ENCODE measurements at regions not wholly inside any gene's neighbourhood (a gene's known extent, or its start where the extent isn't known, plus 50 kb on each side); places are given as distances from the start of the nearest gene placed in this dataset.

DNA sequence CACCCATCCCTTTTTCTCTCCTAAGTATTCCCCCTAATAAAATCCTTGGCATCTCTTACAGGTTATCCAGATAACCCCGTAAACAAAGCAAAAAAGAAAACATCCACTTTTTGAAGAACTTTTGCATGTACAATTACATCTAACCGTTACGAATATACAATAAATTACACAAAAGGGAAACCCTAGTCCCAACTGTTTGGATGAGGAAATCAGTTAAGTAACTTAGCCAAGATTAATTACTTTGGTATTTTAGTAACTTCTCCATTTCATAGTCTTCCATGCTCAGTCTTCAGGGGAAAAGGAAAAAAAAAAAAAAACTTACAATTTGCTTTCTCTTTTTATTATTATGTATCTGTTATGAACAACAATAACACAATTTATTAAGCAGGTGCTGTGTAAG is 212.9 kb downstream of the ACTL7B start:
- no peak for DNase-seq

DNA sequence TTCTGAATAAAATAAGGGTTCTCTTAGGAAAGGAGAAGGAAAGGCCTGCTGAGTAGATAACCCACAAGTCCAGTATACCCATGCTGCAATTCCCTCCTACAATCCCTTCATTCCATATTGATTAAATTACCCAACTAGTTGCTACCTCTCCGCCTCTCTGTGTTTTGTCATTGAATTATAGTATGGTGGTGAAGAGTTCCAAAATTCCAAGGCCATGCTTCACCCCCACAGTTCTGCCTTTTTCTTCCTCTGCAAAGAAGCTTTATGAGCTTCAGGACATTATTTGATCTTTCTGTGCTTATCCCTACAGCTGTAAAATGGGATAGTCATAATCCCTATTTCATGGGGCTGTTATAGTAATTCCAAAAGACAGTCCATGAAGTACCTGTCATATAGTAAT is 215.6 kb downstream of the ACTL7B start:
- DNase-seq = no peak

DNA sequence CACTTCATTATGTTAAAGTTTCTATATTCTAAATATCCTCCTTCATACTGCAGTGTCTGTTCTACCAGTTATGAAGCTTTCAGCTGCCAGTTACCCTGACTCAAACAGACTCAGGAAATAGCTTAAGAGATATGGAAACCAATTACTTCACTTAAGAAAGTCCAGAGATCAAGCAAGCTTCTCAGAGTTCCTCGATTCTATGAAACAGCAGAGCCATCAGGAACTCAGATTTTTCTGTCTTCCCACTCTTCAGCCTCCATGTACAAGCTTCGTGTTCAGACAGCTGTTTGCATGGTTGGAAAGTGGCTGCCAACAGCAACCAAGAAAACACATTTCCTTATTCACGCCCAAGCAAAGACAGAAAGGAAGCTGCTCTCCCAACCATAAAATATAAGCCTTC is 216.1 kb downstream of the ACTL7B start:
- DNase-seq = no peak

DNA sequence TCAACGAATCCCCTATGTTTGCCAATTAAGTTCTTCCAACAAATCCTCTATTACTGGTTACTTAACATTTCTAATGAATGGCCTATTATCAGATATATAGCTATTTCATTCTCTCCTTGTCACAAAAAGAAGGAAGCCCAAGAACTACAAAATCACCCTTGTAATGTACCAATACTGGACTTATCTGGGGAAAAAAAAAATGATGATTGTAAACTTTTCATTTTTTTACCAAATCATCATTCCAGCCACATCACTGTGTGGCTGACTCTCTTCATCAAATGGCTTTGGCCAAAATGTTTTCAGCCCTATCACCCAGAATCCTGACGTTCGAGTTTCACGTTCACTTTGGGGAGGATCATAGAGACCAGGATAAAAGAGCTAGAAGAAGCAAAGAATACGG is 216.7 kb downstream of the ACTL7B start:
- DNase-seq = no peak

DNA sequence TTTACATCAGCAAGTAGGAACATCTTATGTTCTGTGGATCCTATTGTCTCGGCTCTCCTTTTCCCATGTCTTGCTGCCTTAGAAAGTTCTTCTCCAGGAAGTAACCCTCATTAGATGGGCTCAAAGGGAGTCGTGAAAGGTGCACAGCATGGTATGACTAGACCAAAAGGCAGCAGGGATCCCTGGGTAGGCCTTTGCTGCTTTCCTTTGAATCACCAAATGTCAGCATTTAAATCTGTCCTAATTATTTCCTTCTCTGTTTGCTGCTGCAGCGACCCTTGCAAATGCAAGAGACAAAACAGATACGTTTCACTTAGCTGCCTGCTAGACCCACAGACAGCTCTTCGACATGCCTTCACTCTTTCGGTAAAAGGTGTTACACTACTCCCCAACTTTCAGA is 218.4 kb downstream of the ACTL7B start:
- no peak for DNase-seq

DNA sequence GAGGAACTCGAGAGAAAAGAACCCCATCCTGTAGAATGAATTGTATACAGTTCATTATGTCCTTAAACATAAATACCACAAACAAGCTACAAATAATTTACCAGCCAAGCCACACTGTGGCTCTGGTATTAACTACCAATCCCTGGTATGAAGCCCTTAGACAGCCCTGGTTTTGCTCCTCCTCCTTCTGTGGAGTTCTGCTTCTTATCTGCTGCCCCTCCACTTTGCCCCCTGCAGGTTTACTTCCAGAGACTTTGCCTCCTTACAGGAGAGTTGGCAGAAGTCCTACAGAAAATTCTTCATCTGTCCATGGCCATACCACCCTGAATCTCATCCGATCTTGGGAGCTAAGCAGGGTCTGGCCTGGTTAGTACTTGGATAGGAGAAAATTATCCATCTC is 219.8 kb downstream of the ACTL7B start:
- no peak for DNase-seq

DNA sequence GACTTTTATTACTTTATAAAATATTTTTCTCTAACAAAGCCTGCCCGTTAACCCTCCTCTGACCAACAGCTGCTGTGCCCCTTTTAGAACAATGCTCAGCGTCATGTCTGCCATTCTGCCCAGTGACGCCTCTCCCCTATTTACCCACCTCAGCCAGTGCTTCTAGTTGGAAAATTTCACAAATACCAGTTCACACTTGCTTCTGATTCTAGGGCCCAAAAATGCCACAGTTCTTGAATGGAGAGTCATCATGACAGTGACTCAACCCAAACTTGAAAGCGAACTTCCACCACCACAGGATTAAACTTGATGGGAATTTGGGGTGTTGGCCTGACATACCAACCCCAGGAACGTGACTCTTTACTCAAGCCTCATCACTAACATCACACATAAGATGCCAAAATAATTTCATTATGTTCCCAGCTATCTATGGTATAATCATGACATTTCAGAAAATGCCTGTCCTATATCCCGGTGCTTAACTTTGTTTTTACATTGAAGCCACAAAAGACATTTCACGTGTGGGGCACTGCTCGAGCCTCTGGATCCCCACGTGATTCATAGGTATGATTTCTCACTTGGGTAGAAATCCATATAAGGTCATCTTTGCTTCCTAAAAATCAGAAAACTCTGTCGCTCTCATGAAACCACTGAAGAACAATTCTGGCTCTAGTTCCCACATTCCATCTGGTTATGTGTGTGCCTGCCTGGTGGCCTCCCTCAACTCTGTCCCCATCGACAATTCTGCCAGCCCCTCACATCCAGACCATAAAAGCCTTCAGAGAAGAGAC is 220.9 kb downstream of the ACTL7B start:
- no peak for DNase-seq

DNA sequence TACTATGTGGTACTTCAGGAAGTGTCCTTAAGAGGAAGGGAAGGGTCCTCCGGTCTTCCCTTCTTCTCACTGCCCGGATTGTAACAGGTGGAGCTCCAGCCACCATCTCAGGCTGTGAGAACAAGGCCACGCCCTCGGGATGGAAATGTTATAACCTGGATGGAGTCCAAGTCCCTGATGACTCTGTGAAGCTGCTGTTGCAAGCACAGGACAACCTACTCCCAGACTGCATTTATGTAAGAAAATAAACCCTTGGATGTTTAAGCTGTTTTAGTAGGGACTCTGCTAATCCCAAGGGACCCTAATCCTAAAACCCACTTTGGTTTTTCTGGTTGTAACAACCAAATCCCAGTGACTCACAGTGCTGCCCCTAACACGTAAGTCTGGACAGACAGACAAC is 221.6 kb downstream of the ACTL7B start:
- no peak for DNase-seq

DNA sequence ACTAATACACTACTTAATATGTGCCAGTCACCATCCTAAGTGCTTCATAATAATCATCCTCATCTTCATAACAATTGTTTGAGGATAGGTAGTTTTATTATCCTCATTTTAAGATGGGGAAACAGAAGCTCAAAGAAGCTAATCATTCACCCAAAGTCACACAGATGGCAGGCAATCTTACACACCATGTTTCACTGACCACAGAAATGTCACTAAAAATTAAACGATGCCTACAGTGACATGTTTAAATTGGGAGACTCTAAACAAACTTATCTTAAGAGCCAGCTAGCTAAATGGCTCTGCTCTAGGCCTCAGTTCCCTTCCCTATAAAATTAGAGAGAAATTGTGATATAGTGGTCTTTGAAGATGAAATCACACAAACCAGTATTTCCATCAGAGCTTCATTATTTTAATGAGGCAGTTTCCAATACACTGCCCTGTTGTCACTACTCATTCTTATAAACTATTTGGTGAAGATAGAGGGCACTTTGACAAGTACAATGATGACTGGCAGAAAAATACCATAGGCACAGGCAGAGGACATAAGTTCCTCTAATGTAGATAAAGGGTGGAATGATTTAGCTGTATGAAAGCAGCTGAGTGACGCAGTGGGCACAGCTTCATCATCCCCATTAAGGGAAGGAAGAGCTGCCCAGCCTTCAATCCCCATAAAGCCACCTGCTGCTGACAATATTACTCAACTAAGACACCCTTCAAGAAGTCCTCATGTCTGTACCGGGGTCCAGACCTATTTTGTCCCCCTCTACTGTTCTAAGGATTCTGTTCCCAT is 224.1 kb downstream of the ACTL7B start:
- no peak for DNase-seq

DNA sequence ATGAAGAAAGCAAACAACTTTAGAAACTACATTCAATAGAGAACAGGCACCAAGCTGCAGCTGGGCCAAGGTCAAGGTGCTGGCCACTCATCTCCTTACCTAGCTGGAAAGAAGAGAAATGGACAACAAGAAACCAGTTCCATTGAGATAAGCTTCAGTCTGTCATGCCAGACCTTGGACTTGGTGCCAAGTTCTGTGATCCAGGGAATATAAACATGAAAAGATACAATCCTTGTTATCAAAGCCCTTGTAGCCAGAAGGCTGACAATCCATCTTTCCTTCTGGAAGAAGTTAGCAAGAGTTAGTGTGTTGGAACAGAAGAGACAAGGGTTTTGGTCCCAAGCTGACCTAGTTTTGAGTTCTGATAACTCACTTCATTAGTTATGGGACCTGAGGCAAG is 227.5 kb downstream of the ACTL7B start:
- DNase-seq = no peak

DNA sequence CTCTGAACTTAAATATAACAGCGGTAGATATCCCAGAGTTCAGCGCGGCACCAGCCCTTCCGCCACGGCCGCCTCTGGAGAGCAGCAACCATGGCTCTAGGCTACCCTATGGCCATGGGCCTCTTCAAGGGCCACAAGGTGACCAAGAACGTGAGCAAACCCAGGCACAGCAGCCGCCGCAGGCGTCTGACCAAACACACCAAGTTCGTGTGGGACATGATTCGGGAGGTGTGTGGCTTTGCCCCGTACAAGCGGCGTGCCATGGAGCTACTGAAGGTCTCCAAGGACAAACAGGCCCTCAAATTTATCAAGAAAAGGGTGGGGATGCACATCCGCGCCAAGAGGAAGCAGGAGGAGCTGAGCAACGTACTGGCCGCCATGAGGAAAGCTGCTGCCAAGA is 229.0 kb downstream of the ACTL7B start:
- DNase-seq = no peak

DNA sequence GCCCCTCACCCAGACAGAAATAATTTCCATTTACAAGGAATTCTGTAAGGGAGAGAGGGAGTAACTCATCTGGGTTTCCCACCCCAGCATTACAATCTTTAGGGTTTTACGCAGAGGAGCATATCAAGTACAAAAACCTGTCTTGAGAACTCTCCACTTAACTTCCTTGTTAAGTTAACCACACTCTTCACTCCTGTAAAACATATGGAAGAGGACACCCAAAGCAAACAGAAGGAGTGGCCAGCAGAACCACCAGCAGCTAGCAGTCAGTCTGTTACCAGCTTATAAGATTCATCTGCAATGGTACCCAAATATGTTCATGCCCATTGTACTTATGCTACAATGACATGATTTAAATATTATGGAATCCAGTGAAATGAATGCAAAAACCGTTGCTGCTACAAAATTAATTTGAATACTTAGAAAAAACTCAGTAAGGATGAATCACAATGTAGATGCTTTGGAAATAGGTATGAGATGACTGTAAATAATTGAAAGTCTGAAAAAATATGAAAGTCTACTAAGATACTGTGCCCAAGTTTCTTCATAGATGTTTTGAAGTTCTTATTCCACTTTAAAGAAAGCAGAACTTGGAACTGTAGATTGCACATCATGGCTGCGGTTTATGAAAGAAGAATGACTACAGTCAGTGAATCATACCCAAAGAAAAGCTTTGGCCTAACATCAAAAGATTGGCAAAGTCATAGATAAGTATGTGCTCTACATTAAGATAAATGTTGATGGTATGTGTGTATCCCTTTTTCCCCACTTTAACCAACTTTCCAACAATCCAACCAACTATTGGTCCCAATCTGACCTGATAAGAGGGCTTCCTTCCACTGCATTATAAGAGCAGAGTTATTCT is 233.6 kb downstream of the ACTL7B start:
- no peak for DNase-seq

DNA sequence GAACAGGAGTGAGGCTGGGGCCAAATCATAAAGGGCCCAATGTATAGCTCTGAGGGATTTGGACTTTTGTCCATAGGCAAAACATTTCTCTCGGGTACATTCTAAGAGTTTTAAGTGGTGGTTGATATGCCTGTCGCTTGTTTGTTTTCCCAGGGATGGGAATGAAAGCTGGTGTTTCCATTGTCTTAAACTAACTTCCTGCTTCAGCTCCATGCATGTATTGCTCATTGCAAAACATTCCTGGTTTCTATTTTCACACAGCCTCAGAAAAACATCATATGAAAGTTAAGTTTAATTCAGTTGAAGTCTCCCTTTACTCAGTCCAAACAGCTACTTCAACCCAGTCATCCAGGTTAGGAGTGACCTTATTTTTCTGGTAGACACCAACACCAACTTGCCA is 235.0 kb downstream of the ACTL7B start:
- no peak for DNase-seq

DNA sequence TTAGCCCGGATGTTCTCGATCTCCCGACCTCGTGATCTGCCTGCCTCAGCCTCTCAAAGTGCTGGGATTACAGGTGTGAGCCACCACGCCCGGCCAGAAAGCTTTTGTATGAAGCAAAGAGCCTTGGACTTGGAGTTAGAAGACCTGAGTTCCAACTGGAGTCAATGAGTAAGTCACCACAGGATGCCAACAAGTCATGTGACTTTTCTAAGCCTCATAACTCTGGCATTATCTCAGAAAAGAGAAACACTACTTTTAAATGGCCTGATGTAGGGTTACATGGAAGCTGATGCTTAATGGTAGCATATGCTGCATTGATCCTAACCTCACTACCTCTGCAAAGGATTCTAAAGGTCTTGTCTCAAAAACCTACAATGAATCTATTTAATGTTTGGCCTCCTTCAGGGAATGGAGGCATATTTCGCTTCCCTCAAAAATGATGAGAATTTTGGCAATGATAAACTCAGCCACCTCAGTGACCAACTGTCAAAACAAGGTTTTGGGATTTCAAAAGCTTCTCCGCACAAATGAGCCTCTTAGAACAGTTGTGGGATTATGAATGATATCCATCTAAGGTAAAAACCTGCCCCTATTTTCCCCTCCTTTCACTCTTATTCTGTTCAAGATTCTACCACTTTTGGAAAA is 236.8 kb downstream of the ACTL7B start:
- no peak for DNase-seq

DNA sequence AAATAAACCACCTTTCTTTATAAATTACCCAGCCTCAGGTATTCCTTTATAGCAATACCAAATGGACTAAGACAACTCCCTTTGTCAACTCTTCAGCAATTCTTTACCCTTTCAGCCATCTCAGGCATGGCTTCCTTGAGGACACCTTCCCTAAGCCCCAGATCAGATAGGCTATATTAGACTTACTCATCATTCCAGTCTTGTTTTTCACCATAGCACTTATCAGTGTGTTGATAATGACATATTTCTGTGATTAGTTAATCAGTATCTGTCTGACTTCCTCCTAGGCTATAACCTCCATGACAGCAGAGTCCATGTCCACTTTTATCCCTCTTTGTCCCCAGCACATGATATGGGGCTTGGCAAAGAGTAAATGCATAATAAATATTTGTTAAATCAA is 238.1 kb downstream of the ACTL7B start:
- no peak for DNase-seq

DNA sequence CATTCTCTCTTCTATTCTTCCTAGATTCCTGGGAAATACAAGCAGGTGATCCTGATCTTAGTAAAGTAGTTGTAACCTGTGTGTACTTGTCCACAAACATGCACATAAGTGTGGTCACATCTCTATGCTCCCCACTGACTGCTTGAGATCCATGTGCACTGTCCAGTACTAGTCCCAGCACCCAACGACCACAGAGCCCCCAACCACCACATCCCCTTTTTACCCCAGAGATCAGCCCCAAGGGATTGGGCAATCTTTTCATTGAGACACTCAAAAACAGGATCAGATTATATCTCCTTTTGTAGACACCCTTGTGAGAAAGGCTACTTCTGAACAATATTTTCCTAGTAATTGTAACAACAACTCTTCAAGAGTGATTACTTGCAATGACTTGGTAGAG is 240.6 kb downstream of the ACTL7B start:
- no peak for DNase-seq

DNA sequence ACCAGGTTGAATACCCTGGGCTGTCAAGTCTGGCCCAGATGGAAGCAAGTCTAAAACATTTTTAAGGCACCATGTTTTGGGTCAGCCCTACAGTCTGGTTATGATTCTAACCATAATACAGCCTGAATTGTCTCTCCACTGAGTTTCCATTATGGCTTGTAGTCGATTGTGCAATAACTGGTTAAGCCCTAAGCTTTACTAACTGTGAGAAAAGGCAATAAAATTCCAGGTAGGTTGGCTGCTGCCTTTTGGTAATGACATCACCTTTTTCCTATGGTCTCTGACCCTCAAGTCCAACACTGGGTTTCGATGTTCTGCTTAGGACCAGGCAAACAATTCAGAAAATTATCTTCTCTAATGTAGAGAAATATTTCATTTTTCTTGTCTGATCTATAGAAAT is 243.3 kb downstream of the ACTL7B start:
- no peak for DNase-seq

DNA sequence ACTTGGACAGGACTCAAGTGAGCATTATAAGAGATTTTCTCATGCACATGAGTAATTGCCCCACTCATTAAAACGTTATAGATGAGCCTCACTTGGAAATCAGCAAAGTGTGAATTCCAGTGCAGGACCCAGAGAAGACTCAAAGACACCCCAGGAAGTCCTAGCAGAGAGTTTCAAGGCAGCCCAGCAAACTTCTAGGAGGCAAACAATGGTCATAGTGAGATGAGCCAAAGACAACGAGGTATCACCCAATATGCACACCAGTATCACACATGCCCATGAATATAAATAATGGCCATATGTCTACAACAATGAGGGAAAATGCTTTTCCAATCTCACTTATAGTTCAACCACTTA is 245.9 kb downstream of the ACTL7B start:
- no peak for DNase-seq

DNA sequence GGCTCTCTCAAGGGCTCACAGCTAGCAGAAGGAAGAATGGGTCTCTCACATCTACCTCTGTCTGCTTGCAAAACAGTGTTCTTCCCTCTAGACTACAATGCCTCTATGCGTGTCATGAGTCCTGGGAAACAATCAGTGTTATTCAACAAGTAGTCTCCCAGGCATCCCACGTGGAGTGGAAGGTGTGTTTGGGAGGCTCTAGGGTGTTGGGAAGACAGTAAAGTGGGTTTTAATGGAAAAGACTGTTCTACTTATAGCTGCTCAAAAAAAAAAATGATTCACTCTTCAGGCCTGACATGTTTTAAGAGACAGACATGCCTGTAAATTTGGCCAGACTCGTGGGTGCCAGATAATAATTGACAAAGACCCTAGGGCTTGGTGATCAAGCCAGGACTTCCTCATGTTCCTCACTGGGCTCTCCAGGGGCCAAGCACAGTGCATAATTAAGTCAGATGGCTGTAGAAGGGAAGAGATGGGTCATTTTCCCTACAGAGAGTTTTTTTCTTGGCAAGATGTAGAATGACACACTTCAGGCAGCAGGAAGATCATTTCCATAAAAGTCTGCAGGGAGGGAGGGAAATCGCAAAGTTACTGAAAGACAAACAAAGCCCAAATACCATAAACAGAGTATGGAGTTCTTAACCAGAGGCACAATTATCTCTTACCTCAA is 246.4 kb downstream of the ACTL7B start:
- no peak for DNase-seq

DNA sequence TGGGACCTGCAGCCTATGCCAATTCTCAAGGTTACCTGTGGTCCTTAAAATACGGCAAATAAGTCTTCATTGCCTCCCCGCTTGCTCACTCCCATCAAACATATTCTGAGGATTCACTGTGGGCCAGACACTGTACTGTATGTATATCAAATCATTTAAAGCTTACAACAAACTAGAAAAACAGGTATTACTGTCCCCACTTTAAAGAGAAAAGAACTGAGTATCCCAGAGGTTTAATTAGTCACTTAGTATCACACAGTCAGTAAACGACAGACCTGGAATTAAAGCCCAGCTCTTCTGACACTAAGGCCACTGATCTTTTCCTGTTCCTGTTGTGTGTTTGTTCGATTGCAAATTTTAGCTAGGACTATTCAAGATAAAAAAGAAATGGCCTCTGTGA is 248.2 kb downstream of the ACTL7B start:
- DNase-seq = no peak

DNA sequence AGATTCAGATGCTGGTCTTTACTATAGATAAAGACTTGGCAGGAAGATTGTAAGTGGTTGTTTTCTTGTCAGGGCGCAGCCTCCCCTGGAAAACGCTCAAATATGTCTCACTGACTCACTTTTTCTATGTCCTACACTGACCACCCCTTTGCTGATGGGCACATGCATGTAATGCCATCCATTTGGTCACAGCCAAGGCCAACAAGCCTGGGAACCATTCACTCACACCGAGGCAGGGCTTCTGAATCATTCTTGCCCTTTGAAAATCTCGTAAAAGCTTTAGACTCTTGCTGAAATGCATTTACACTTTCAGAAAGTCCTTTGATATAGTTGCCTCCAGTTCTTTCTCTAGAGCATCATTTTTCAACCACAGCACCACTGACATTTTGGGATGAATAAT is 249.4 kb downstream of the ACTL7B start:
- DNase-seq = no peak

DNA sequence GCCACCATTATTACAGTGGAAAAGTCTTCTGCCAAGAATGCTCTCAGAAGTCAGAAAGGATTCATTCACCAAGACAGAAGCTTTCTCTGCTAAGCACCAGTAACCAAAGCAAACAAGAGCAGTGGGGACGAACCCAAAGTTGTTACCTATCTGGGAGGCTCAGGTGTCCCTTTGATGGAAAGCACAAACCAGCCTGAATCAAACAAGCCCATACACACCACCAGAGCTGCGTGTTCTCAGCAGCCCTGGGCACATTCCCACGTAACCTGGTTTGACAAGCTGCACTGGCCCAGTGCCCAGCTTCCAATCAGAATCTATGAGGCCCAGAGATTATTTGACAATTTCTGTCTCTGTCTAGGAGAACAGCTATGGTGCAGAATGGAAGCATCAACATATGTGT is 252.6 kb downstream of the ACTL7B start:
- no peak for DNase-seq

DNA sequence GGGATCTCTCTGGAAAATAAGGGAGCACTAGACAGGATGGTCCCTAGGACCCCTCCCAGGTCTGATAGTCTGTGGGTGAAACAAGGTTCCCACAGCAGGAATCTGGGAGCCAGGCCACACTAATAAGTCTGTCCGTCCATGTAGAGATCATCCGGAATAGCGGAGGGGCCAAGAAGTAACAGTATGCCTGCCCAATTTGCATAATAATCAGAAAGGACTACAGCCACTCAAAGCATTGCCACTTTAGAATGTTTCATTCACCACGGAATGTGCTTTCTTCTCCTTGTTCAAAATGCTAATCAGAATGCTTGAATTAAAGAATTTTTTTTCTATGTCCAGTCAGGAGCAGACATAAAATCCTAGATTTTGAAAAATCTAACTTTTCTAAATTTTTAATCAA is 254.9 kb downstream of the ACTL7B start:
- DNase-seq = no peak
